ENCODE measurements at regions not wholly inside any gene's neighbourhood (a gene's known extent, or its start where the extent isn't known, plus 50 kb on each side); places are given as distances from the start of the nearest gene placed in this dataset.
"Not testable (repeated sequence)": the region's sequence is repeated elsewhere in the genome, so short reads cannot be mapped to it uniquely, and the experiment has no call there.

DNA sequence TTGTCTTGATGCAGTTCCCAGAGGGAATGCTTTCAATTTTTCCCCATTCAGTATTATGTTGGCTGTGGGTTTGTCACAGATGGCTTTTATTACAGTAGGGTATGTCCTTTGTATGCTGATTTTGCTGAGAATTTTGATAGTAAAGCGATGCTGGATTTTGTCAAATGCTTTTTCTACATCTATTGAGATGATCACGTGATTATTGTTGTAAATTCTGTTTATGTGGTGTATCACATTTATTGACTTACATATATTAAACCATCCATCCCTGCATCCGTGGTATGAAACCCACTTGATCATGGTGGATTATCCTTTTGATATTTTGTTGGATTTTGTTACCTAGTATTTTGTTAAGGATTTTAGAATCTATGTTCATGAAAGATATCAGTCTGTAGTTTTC lies 959.8 kb upstream of the ROBO1 start:
- not testable (repeated sequence) for TF ChIP-seq POLR2A (IDR thresholded peaks at IDR 0.05)
- TF ChIP-seq, protein P1, sequence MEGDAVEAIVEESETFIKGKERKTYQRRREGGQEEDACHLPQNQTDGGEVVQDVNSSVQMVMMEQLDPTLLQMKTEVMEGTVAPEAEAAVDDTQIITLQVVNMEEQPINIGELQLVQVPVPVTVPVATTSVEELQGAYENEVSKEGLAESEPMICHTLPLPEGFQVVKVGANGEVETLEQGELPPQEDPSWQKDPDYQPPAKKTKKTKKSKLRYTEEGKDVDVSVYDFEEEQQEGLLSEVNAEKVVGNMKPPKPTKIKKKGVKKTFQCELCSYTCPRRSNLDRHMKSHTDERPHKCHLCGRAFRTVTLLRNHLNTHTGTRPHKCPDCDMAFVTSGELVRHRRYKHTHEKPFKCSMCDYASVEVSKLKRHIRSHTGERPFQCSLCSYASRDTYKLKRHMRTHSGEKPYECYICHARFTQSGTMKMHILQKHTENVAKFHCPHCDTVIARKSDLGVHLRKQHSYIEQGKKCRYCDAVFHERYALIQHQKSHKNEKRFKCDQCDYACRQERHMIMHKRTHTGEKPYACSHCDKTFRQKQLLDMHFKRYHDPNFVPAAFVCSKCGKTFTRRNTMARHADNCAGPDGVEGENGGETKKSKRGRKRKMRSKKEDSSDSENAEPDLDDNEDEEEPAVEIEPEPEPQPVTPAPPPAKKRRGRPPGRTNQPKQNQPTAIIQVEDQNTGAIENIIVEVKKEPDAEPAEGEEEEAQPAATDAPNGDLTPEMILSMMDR (IDR thresholded peaks at IDR 0.05): not testable (repeated sequence)
